Common myeloid progenitor, CD34-positive (primary cell): ENCODE measurements at regions not wholly inside any gene's neighbourhood (a gene's known extent, or its start where the extent isn't known, plus 50 kb on each side); places are given as distances from the start of the nearest gene placed in this dataset.

Experiments
- CTCF ChIA-PET: fragments of 350-600 bp; sonication (Branson Sonifier 250); formaldehyde crosslinking; loops from one replicate; lab custom pipeline; 2021; ENCODE audit warnings: antibody characterized with exemption; lab: Charles Lee
- POLR2A ChIA-PET: fragments of 350-600 bp; sonication (Branson Sonifier 250); formaldehyde crosslinking; loops from one replicate; lab custom pipeline; 2021; ENCODE audit warnings: antibody characterized with exemption; lab: Charles Lee
- DNase-seq, 3 donors: peaks; one replicate each; pipeline versions ENCODE4 v3.0.0 to v3.0.0-alpha.2; 2013
- H3K27ac ChIP-seq, 2 experiments: 1 replicate in 1 of 2; 2 replicates in 1 of 2; pipeline ENCODE4 v1.7.0; 2013; ENCODE audit warnings: inconsistent platforms in 2 of 2, low read length in 2 of 2, mild to moderate bottlenecking in 2 of 2, low read depth in 1 of 2, moderate library complexity in 1 of 2; ENCODE audit not compliant: severe bottlenecking in 2 of 2, insufficient read depth in 1 of 2, poor library complexity in 1 of 2
- H3K27me3 ChIP-seq, 5 experiments: replicated peaks in 2 of 5; 1 replicate in 3 of 5; 2 replicates in 2 of 5; pipeline versions ENCODE4 v1.6.1 to v1.7.0; 2013; ENCODE audit warnings: low read length in 4 of 5, mild to moderate bottlenecking in 2 of 5, moderate library complexity in 2 of 5, inconsistent platforms in 1 of 5; ENCODE audit not compliant: insufficient read depth in 5 of 5, control insufficient read depth in 4 of 5
- H3K36me3 ChIP-seq, 4 experiments: 1 replicate in 2 of 4; 2 replicates in 2 of 4; pipeline versions ENCODE4 v1.6.1 to v1.7.0; 2013; ENCODE audit warnings: low read length in 3 of 4, control low read depth in 1 of 4, mild to moderate bottlenecking in 1 of 4; ENCODE audit not compliant: control insufficient read depth in 4 of 4, insufficient read depth in 4 of 4
- H3K4me1 ChIP-seq, 4 experiments: 1 replicate in 3 of 4; 2 replicates in 1 of 4; pipeline versions ENCODE4 v1.6.1 to v1.7.1; 2013; ENCODE audit warnings: low read length in 3 of 4, mild to moderate bottlenecking in 3 of 4, control low read depth in 1 of 4, inconsistent platforms in 1 of 4, moderate library complexity in 1 of 4; ENCODE audit not compliant: control insufficient read depth in 4 of 4, insufficient read depth in 4 of 4; ENCODE audit errors: control extremely low read depth in 1 of 4
- H3K4me3 ChIP-seq, 7 experiments: 1 replicate in 4 of 7; 2 replicates in 3 of 7; pipeline versions ENCODE4 v1.5.1 to v1.7.0; 2013; ENCODE audit warnings: mild to moderate bottlenecking in 7 of 7, low read length in 6 of 7, moderate library complexity in 6 of 7, inconsistent platforms in 2 of 7, low read depth in 2 of 7, control low read depth in 1 of 7; ENCODE audit not compliant: insufficient read depth in 4 of 7, control insufficient read depth in 1 of 7; ENCODE audit errors: extremely low read depth in 1 of 7
- H3K9me3 ChIP-seq, 5 experiments: 1 replicate in 4 of 5; 2 replicates in 1 of 5; pipeline versions ENCODE4 v1.6.1 to v1.7.1; 2013; ENCODE audit warnings: low read length in 4 of 5, mild to moderate bottlenecking in 2 of 5, inconsistent platforms in 1 of 5, low read depth in 1 of 5, moderate library complexity in 1 of 5; ENCODE audit not compliant: control insufficient read depth in 4 of 5, insufficient read depth in 2 of 5; ENCODE audit errors: control extremely low read depth in 1 of 5
- WGBS: methylation state at CpG from one replicate; pipeline ENCODE4 v1.1.5; 2013; ENCODE audit not compliant: insufficient coverage; 5-methylcytosine and 5-hydroxymethylcytosine counted together

DNA sequence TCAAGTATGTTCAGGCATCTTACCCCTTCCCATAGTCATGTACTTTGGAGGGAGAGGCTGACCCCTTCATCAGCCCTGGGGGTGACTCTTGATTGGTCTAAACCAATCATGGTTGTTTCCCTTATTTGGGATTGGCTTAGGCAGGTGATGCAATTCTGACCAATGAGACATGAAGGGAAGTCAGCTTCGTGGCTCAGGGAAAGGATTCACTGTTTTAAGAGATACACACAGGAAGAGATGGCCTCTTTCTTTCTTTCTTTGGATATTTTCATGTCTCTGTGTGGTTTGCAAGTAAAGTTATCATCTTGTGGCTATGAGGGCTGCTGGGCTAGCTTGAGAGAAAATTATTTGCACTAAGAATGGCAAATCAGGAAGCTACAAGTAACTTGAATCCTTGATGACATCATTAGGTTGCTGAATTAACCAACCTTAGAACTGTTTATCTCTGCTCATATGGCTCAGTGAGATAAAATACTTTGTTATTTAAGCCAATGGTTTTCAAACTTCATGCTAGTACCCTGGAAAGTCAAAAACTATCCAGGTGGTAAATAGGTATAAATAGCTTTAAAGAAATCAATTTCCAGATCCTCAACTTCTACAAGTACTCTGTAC is 144.2 kb upstream of the CENPW start:
- no peaks in the 10 kb centered on the region for H3K4me1 ChIP-seq
- H3K27me3 ChIP-seq = no peaks in the 10 kb centered on the region
- H3K9me3 ChIP-seq = no peaks in the 10 kb centered on the region
- no CpG with 5 or more reads among the region's 1 CpG for WGBS
- H3K27ac ChIP-seq = no peak overlapping the region
- no peaks in the 10 kb centered on the region for H3K36me3 ChIP-seq
- DNase-seq = peak in 2 of 3 donors; percentile 17 to 35
- H3K4me3 ChIP-seq = no peak overlapping the region
- CTCF ChIA-PET = interaction anchor here (1.2 kb wide), 1 partner anchor 15 kb away, joined by 3 read pairs; no protein-coding TSS in a partner anchor
- POLR2A ChIA-PET = no interaction called here

DNA sequence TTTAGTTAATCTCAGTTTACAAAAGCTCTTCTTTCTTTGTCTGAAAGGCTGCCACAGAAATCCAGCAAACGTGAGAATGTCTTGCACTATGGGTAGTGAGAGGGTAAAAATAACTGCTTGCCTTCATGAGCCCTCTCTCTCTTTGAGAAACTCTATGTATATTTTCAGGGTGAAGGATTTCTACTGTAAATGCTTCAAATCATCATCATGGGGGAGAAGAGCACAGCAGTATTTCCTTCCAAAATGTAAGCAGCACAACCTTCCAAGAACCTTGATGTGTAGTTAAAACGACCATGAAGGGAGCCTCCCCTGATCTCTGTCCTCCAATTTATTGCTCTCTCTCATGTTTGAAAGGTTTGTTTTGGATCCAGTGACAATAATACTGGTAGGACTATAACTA is 141.3 kb upstream of the CENPW start:
- Histone ChIP-seq H3K4me3 (no peak overlapping the region), H3K27ac (no peak overlapping the region), H3K4me1 (no peaks in the 10 kb centered on the region), H3K36me3 (no peaks in the 10 kb centered on the region), H3K9me3 (no peaks in the 10 kb centered on the region), H3K27me3 (no peaks in the 10 kb centered on the region)
- DNase-seq = no peak
- POLR2A ChIA-PET = no interaction called here
- no CpG with 5 or more reads among the region's 2 CpGs for WGBS
- CTCF ChIA-PET = no interaction called here

DNA sequence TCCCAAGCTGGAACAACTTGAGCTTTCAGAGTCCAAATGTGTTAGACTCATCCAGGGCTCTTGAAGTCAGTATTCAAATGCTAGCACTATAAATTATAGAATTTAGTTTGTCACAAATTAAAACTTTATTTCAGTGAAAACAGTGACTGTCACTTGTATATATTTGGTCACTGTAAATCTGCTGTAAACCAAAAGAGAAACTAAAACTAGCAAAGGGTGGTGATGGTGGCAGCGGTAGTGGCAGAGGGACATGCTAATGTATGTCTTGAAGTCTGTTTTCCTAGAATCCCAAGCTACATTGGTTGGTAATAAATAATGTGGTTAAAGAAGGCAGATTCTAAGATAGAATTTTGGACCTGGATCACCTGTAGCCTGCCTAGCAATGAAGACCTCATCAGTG is 140.4 kb upstream of the CENPW start:
- no peak for DNase-seq
- no CpG with 5 or more reads among the region's 1 CpG for WGBS
- Histone ChIP-seq H3K9me3 (no peaks in the 10 kb centered on the region), H3K4me1 (no peaks in the 10 kb centered on the region), H3K27ac (no peak overlapping the region), H3K4me3 (no peak overlapping the region), H3K27me3 (no peaks in the 10 kb centered on the region), H3K36me3 (no peaks in the 10 kb centered on the region)
- ChIA-PET POLR2A (no interaction called here), CTCF (no interaction called here)

DNA sequence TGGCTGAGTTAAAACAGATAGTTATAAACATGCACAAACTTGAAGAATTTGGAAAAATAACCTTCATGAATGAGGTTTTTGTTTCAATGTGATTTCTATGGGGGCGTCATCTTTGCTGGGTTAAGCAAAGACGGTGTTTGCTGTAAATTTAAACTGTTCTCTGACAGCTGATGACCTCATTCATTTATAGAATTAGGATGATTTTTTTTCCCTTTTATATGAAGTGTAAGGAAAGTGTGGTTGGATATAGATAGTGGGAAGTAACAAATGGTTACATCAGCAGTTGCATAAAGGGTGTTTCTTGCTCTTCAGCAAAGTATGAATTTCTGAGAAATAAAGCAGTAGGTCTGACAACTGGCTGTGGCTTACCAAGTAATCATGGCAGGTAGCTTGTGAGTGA is 137.2 kb upstream of the CENPW start:
- Histone ChIP-seq H3K27ac (no peak overlapping the region), H3K27me3 (no peaks in the 10 kb centered on the region), H3K4me3 (no peak overlapping the region), H3K9me3 (no peaks in the 10 kb centered on the region), H3K4me1 (no peaks in the 10 kb centered on the region), H3K36me3 (no peaks in the 10 kb centered on the region)
- no peak for DNase-seq
- ChIA-PET CTCF (no interaction called here), POLR2A (no interaction called here)
- 100% methylated on average over 1 of the region's 2 CpGs for WGBS

DNA sequence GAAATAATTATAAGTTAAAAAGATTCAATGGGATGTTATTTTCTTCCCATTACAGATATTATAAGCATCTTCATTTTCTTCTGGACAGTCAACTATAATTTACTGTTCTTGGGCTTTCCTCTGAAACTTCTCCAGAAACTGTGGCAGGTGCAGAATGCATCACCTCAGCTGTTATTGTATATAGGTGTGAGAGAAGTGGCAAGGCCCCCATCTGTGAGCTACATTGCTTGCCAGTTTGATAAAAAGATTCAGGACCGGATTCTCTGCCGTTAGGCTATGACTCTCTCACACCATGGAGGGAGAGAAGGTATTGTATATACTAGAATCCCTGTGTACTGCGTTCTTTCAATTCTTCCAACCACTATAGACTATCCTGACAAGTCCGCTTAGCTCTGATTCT is 135.8 kb upstream of the CENPW start:
- Histone ChIP-seq H3K9me3 (no peaks in the 10 kb centered on the region), H3K27ac (no peak overlapping the region), H3K4me3 (no peak overlapping the region), H3K27me3 (no peaks in the 10 kb centered on the region), H3K4me1 (no peaks in the 10 kb centered on the region), H3K36me3 (no peaks in the 10 kb centered on the region)
- POLR2A ChIA-PET = no interaction called here
- CTCF ChIA-PET = no interaction called here
- no CpG with 5 or more reads among the region's 4 CpGs for WGBS
- no peak for DNase-seq

DNA sequence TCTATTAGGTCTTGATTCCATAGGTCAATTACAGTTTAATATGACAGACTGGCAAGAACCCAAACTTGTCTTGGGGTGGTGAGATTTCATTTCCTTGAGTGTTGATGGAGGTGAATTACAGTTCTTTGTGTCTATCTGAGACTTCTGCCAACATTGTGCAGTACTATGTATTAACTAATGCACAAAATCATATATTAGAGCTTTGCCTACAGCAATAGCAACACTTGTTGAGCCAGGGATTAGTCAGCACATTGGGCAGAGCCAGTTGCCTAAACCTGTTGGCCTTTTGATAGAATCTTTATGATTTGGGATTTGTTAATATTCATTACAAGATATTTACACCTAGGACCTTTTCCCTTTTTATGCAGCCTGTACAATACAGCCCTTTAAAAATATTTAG is 135.3 kb upstream of the CENPW start:
- DNase-seq = no peak
- CTCF ChIA-PET = no interaction called here
- Histone ChIP-seq H3K27ac (no peak overlapping the region), H3K27me3 (no peaks in the 10 kb centered on the region), H3K36me3 (no peaks in the 10 kb centered on the region), H3K4me3 (no peak overlapping the region), H3K9me3 (no peaks in the 10 kb centered on the region), H3K4me1 (no peaks in the 10 kb centered on the region)
- POLR2A ChIA-PET = no interaction called here

DNA sequence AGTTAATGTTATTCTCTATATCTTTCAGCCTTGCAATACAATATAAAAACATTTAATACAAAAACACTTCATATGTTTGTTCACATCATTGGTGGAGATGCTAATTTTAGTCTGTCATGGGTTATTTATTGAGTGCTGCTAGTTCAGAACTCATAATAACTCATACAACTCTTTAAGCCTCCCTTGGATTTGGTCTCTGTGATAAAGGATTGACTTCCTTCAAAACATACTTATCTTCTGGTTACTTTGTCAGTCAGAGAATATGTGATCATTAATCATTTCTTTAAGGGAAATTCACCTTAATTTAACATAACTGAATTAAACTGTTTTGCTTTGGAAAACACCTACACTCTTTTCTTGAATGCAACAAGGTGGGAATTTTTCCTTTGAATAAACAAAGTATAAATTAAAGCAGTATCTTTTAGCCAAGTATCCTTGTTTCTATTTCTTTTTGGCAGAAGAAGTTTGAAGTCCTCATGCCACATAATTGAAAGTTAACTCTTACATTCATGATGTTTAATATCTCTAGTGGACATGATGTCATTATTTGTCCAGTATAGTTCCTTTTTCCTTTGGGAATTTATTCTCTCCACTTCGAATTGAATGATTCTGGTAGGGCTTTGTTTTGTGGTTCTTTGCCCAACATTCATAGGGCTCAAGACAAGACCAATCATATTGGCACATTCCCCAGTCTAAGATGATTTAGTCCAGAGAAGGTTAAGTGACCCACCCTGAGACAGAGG is 133.2 kb upstream of the CENPW start:
- ChIA-PET CTCF (no interaction called here), POLR2A (no interaction called here)
- DNase-seq = no peak
- Histone ChIP-seq H3K4me3 (no peak overlapping the region), H3K9me3 (no peaks in the 10 kb centered on the region), H3K27me3 (no peaks in the 10 kb centered on the region), H3K4me1 (no peaks in the 10 kb centered on the region), H3K27ac (no peak overlapping the region), H3K36me3 (no peaks in the 10 kb centered on the region)
- no CpG with 5 or more reads among the region's 1 CpG for WGBS
